ENCODE measurements at regions not wholly inside any gene's neighbourhood (a gene's known extent, or its start where the extent isn't known, plus 50 kb on each side); places are given as distances from the start of the nearest gene placed in this dataset.

GRCh38 chr3:137460944-137461343 is 303.2 kb upstream of the SOX14 start:
- H2BK15ac ChIP-seq (ENCODE audit: low read depth, poor library complexity, severe bottlenecking), result no peak overlapping the region
- no peak overlapping the region for H3K4ac ChIP-seq (ENCODE audit: low read depth in 1 of 2, low read length in 2 of 2)
- no peaks in the 10 kb centered on the region for H3K36me3 ChIP-seq (ENCODE audit: control insufficient read depth in 1 of 2, insufficient read depth in 2 of 2, low read depth in 1 of 2, low read length in 2 of 2)
- H3K9ac ChIP-seq (ENCODE audit: low read length), result no peak overlapping the region
- H2BK5ac ChIP-seq (ENCODE audit: low read depth, low read length, poor library complexity, severe bottlenecking), result no peak overlapping the region
- H4K91ac ChIP-seq (ENCODE audit: low read length), result no peak overlapping the region
- no peak overlapping the region for H3K23ac ChIP-seq (ENCODE audit: low read length in 2 of 2)
- H3K27me3 ChIP-seq (ENCODE audit: control insufficient read depth in 1 of 2, insufficient read depth in 1 of 2, low read length in 2 of 2), result no peaks in the 10 kb centered on the region
- no peak overlapping the region for H3K27ac ChIP-seq (ENCODE audit: low read length, poor library complexity, severe bottlenecking)
- H3K4me2 ChIP-seq (ENCODE audit: low read length, poor library complexity, severe bottlenecking), result no peak overlapping the region
- DNase-seq, result no peak
- H3K4me3 ChIP-seq (ENCODE audit: insufficient read depth in 1 of 2, low read depth in 1 of 2, low read length in 2 of 2), result no peak overlapping the region
- H3K9me3 ChIP-seq (ENCODE audit: control insufficient read depth, low read length), result peaks cover 4% of the 10 kb centered on the region
- H3K14ac ChIP-seq (ENCODE audit: low read length in 2 of 2), result no peak overlapping the region
- H3K4me1 ChIP-seq (ENCODE audit: control insufficient read depth, insufficient read depth, low read depth, low read length), result no peaks in the 10 kb centered on the region
- H2BK120ac ChIP-seq (ENCODE audit: low read depth, low read length), result no peak overlapping the region
- 100% methylated on average over 2 of the region's 4 CpGs for WGBS
- H2AFZ ChIP-seq (ENCODE audit: low read depth, low read length), result no peak overlapping the region
- no peaks in the 10 kb centered on the region for H3K79me1 ChIP-seq (replicated peaks; ENCODE audit: low read length, poor library complexity, severe bottlenecking)
- no peak overlapping the region for H4K8ac ChIP-seq (ENCODE audit: low read length)
- no peak overlapping the region for H2BK12ac ChIP-seq (ENCODE audit: low read length in 2 of 2)
- H3K18ac ChIP-seq (ENCODE audit: low read depth in 1 of 2, low read length in 2 of 2), result no peak overlapping the region
- H2AK5ac ChIP-seq (ENCODE audit: low read length, severe bottlenecking), result no peak overlapping the region

- Histone ChIP-seq H3K4me2 (ENCODE audit: low read length, poor library complexity, severe bottlenecking) (no peak overlapping the region), H3K4me3 (ENCODE audit: insufficient read depth in 1 of 2, low read depth in 1 of 2, low read length in 2 of 2) (no peak overlapping the region), H3K14ac (ENCODE audit: low read length in 2 of 2) (no peak overlapping the region), H2BK120ac (ENCODE audit: low read depth, low read length) (no peak overlapping the region), H3K23ac (ENCODE audit: low read length in 2 of 2) (no peak overlapping the region), H3K9ac (ENCODE audit: low read length) (no peak overlapping the region), H2AFZ (ENCODE audit: low read depth, low read length) (no peak overlapping the region), H3K27me3 (ENCODE audit: control insufficient read depth in 1 of 2, insufficient read depth in 1 of 2, low read length in 2 of 2) (no peaks in the 10 kb centered on the region), H2BK15ac (ENCODE audit: low read depth, poor library complexity, severe bottlenecking) (no peak overlapping the region), H4K91ac (ENCODE audit: low read length) (no peak overlapping the region), H3K79me1 (replicated peaks; ENCODE audit: low read length, poor library complexity, severe bottlenecking) (no peaks in the 10 kb centered on the region), H3K36me3 (ENCODE audit: control insufficient read depth in 1 of 2, insufficient read depth in 2 of 2, low read depth in 1 of 2, low read length in 2 of 2) (no peaks in the 10 kb centered on the region), H2AK5ac (ENCODE audit: low read length, severe bottlenecking) (no peak overlapping the region), H3K4ac (ENCODE audit: low read depth in 1 of 2, low read length in 2 of 2) (no peak overlapping the region), H3K18ac (ENCODE audit: low read depth in 1 of 2, low read length in 2 of 2) (no peak overlapping the region), H3K4me1 (ENCODE audit: control insufficient read depth, insufficient read depth, low read depth, low read length) (no peaks in the 10 kb centered on the region), H2BK5ac (ENCODE audit: low read depth, low read length, poor library complexity, severe bottlenecking) (no peak overlapping the region), H4K8ac (ENCODE audit: low read length) (no peak overlapping the region), H2BK12ac (ENCODE audit: low read length in 2 of 2) (no peak overlapping the region), H3K9me3 (ENCODE audit: control insufficient read depth, low read length) (peaks cover 4% of the 10 kb centered on the region), H3K27ac (ENCODE audit: low read length, poor library complexity, severe bottlenecking) (no peak overlapping the region)
- 87% methylated on average over 4 of the region's 5 CpGs for WGBS
- DNase-seq, result no peak
Measured at GRCh38 chr3:137463131-137463530, 301.0 kb upstream of the SOX14 start.

- Histone ChIP-seq H3K4me2 (ENCODE audit: low read length, poor library complexity, severe bottlenecking) (no peak overlapping the region), H3K23ac (ENCODE audit: low read length in 2 of 2) (no peak overlapping the region), H3K27me3 (ENCODE audit: control insufficient read depth in 1 of 2, insufficient read depth in 1 of 2, low read length in 2 of 2) (no peaks in the 10 kb centered on the region), H3K18ac (ENCODE audit: low read depth in 1 of 2, low read length in 2 of 2) (no peak overlapping the region), H3K4ac (ENCODE audit: low read depth in 1 of 2, low read length in 2 of 2) (no peak overlapping the region), H2AK5ac (ENCODE audit: low read length, severe bottlenecking) (no peak overlapping the region), H3K4me3 (ENCODE audit: insufficient read depth in 1 of 2, low read depth in 1 of 2, low read length in 2 of 2) (no peak overlapping the region), H4K91ac (ENCODE audit: low read length) (no peak overlapping the region), H3K27ac (ENCODE audit: low read length, poor library complexity, severe bottlenecking) (no peak overlapping the region), H2BK120ac (ENCODE audit: low read depth, low read length) (no peak overlapping the region), H3K4me1 (ENCODE audit: control insufficient read depth, insufficient read depth, low read depth, low read length) (no peaks in the 10 kb centered on the region), H3K9me3 (ENCODE audit: control insufficient read depth, low read length) (peaks cover 4% of the 10 kb centered on the region), H3K36me3 (ENCODE audit: control insufficient read depth in 1 of 2, insufficient read depth in 2 of 2, low read depth in 1 of 2, low read length in 2 of 2) (no peaks in the 10 kb centered on the region), H3K79me1 (replicated peaks; ENCODE audit: low read length, poor library complexity, severe bottlenecking) (no peaks in the 10 kb centered on the region), H2AFZ (ENCODE audit: low read depth, low read length) (no peak overlapping the region), H2BK12ac (ENCODE audit: low read length in 2 of 2) (no peak overlapping the region), H3K14ac (ENCODE audit: low read length in 2 of 2) (no peak overlapping the region), H2BK15ac (ENCODE audit: low read depth, poor library complexity, severe bottlenecking) (no peak overlapping the region), H3K9ac (ENCODE audit: low read length) (no peak overlapping the region), H2BK5ac (ENCODE audit: low read depth, low read length, poor library complexity, severe bottlenecking) (no peak overlapping the region), H4K8ac (ENCODE audit: low read length) (no peak overlapping the region)
- 45% methylated on average over 4 of the region's 4 CpGs for WGBS
- no peak for DNase-seq
Measured at GRCh38 chr3:137464341-137464740, 299.8 kb upstream of the SOX14 start.

GRCh38 chr3:137468446-137468845 is 295.7 kb upstream of the SOX14 start:
- H3K27ac ChIP-seq (ENCODE audit: low read length, poor library complexity, severe bottlenecking), result no peak overlapping the region
- H2BK12ac ChIP-seq (ENCODE audit: low read length in 2 of 2), result no peak overlapping the region
- no peaks in the 10 kb centered on the region for H3K79me1 ChIP-seq (replicated peaks; ENCODE audit: low read length, poor library complexity, severe bottlenecking)
- H2AFZ ChIP-seq (ENCODE audit: low read depth, low read length), result no peak overlapping the region
- H3K27me3 ChIP-seq (ENCODE audit: control insufficient read depth in 1 of 2, insufficient read depth in 1 of 2, low read length in 2 of 2), result no peaks in the 10 kb centered on the region
- H4K91ac ChIP-seq (ENCODE audit: low read length), result no peak overlapping the region
- no peaks in the 10 kb centered on the region for H3K9me3 ChIP-seq (ENCODE audit: control insufficient read depth, low read length)
- no peak overlapping the region for H2BK15ac ChIP-seq (ENCODE audit: low read depth, poor library complexity, severe bottlenecking)
- H3K4me2 ChIP-seq (ENCODE audit: low read length, poor library complexity, severe bottlenecking), result no peak overlapping the region
- no peak overlapping the region for H3K9ac ChIP-seq (ENCODE audit: low read length)
- no peak overlapping the region for H3K18ac ChIP-seq (ENCODE audit: low read depth in 1 of 2, low read length in 2 of 2)
- H3K4me3 ChIP-seq (ENCODE audit: insufficient read depth in 1 of 2, low read depth in 1 of 2, low read length in 2 of 2), result no peak overlapping the region
- no peaks in the 10 kb centered on the region for H3K36me3 ChIP-seq (ENCODE audit: control insufficient read depth in 1 of 2, insufficient read depth in 2 of 2, low read depth in 1 of 2, low read length in 2 of 2)
- 45% methylated on average over 7 of the region's 7 CpGs for WGBS
- no peak overlapping the region for H2AK5ac ChIP-seq (ENCODE audit: low read length, severe bottlenecking)
- H2BK5ac ChIP-seq (ENCODE audit: low read depth, low read length, poor library complexity, severe bottlenecking), result no peak overlapping the region
- no peak overlapping the region for H3K23ac ChIP-seq (ENCODE audit: low read length in 2 of 2)
- no peak overlapping the region for H3K14ac ChIP-seq (ENCODE audit: low read length in 2 of 2)
- H2BK120ac ChIP-seq (ENCODE audit: low read depth, low read length), result no peak overlapping the region
- H3K4me1 ChIP-seq (ENCODE audit: control insufficient read depth, insufficient read depth, low read depth, low read length), result no peaks in the 10 kb centered on the region
- no peak for DNase-seq
- no peak overlapping the region for H4K8ac ChIP-seq (ENCODE audit: low read length)
- H3K4ac ChIP-seq (ENCODE audit: low read depth in 1 of 2, low read length in 2 of 2), result no peak overlapping the region

Data from mesenchymal stem cell (in vitro differentiated cells and primary cell).